ENCODE measurements at regions not wholly inside any gene's neighbourhood (a gene's known extent, or its start where the extent isn't known, plus 50 kb on each side); places are given as distances from the start of the nearest gene placed in this dataset.
A peak's percentile ranks its signal among the peaks of the same experiment; 100 is the strongest.

DNA sequence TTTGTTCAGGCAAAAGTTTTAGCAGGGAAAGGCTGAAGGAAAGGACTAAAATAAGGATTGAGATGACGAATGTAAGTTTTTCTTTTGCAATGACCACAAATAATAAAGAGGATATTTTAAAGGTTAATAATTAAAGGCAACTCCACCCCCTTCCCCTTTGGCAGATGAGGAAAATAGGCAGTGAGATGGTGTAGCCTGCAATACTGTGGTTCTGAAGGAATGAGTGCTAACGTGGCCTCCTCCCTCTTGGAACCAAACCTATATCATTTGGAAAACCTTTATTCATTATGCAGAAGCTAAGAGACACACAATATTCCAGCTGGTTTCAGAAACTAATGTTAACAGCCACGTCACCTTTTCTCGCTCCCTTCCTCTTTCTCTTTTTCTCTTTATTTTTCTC is 70.9 kb upstream of the COL1A2 start:
- Mint-ChIP-seq H3K27me3 (ENCODE audit: low read depth) (no peaks in the 10 kb centered on the region), H3K27ac (ENCODE audit: unreplicated experiment) (peak overlapping the region; percentile 87), H3K4me3 (ENCODE audit: unreplicated experiment) (no peak overlapping the region), H3K9me3 (ENCODE audit: low read depth) (peaks cover 27% of the 10 kb centered on the region), H3K36me3 (ENCODE audit: low read depth) (peaks cover 11% of the 10 kb centered on the region), H3K4me1 (ENCODE audit: low read depth) (peaks cover 40% of the 10 kb centered on the region)
- DNase-seq (ENCODE audit: low spot score), result no peak
- TF ChIP-seq, protein P1, sequence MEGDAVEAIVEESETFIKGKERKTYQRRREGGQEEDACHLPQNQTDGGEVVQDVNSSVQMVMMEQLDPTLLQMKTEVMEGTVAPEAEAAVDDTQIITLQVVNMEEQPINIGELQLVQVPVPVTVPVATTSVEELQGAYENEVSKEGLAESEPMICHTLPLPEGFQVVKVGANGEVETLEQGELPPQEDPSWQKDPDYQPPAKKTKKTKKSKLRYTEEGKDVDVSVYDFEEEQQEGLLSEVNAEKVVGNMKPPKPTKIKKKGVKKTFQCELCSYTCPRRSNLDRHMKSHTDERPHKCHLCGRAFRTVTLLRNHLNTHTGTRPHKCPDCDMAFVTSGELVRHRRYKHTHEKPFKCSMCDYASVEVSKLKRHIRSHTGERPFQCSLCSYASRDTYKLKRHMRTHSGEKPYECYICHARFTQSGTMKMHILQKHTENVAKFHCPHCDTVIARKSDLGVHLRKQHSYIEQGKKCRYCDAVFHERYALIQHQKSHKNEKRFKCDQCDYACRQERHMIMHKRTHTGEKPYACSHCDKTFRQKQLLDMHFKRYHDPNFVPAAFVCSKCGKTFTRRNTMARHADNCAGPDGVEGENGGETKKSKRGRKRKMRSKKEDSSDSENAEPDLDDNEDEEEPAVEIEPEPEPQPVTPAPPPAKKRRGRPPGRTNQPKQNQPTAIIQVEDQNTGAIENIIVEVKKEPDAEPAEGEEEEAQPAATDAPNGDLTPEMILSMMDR (IDR thresholded peaks at IDR 0.05), result no peak

DNA sequence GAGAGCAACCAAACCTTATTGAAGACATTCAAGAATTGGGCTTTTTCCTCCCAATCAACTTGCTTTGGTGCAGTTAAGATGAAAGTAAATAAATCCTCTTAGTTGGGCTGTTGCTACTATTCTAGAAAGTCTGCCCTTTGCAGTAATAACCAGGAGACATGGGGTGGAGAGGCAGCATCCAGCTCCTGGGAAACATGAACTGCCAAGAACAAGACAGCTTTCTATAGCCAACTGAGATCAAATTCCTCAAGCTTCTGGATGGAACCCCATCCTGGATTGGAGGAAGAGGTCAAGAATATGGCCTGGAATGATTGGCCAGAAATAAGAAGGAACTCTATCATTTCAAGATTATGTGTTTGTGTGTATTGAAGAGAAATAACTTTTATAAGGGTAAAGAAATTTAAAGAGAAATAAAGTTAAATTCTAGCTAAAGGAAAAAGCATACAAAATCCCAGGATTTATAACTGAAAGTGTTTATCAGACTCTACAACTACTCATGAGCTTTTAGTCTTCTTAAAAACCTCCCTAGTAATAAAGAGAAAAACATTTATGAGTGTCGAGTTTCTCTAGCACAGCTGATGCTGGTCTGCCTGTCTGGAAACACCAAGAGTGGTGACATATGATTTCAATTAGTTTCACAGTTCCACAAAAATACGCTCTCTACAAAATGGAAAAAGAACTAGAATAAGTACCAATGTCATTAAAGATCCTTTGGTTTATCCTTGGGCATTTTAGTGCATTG is 70.1 kb upstream of the COL1A2 start:
- H3K9me3 Mint-ChIP-seq (ENCODE audit: low read depth), result peaks cover 23% of the 10 kb centered on the region
- H3K27me3 Mint-ChIP-seq (ENCODE audit: low read depth), result no peaks in the 10 kb centered on the region
- peak overlapping the region; percentile 85 for H3K27ac Mint-ChIP-seq (ENCODE audit: unreplicated experiment)
- TF ChIP-seq, protein P1 (IDR thresholded peaks at IDR 0.05), result no peak
- peaks cover 40% of the 10 kb centered on the region for H3K4me1 Mint-ChIP-seq (ENCODE audit: low read depth)
- no peak for DNase-seq (ENCODE audit: low spot score)
- H3K4me3 Mint-ChIP-seq (ENCODE audit: unreplicated experiment), result no peak overlapping the region
- peaks cover 11% of the 10 kb centered on the region for H3K36me3 Mint-ChIP-seq (ENCODE audit: low read depth)

DNA sequence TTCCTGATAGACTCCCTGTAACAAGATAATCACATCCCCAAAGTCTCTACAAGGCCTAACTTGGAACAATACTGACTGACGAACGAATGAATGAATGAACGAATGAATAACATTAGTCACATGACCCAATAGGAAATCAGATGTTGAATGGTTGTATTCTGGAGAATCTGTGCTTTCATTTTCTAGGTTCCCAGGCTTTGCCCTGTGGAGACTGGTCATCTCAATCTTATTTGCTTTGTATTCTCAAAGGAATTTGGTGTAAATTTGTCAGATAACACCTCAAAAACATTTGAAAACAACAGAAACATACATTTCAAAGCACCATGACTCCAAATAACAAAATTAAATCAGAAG is 69.6 kb upstream of the COL1A2 start:
- peak overlapping the region; percentile 85 for H3K27ac Mint-ChIP-seq (ENCODE audit: unreplicated experiment)
- TF ChIP-seq, protein P1 (IDR thresholded peaks at IDR 0.05), result no peak
- no peak for DNase-seq (ENCODE audit: low spot score)
- no peak overlapping the region for H3K4me3 Mint-ChIP-seq (ENCODE audit: unreplicated experiment)
- no peaks in the 10 kb centered on the region for H3K27me3 Mint-ChIP-seq (ENCODE audit: low read depth)
- peaks cover 42% of the 10 kb centered on the region for H3K4me1 Mint-ChIP-seq (ENCODE audit: low read depth)
- peaks cover 9% of the 10 kb centered on the region for H3K36me3 Mint-ChIP-seq (ENCODE audit: low read depth)
- peaks cover 20% of the 10 kb centered on the region for H3K9me3 Mint-ChIP-seq (ENCODE audit: low read depth)

DNA sequence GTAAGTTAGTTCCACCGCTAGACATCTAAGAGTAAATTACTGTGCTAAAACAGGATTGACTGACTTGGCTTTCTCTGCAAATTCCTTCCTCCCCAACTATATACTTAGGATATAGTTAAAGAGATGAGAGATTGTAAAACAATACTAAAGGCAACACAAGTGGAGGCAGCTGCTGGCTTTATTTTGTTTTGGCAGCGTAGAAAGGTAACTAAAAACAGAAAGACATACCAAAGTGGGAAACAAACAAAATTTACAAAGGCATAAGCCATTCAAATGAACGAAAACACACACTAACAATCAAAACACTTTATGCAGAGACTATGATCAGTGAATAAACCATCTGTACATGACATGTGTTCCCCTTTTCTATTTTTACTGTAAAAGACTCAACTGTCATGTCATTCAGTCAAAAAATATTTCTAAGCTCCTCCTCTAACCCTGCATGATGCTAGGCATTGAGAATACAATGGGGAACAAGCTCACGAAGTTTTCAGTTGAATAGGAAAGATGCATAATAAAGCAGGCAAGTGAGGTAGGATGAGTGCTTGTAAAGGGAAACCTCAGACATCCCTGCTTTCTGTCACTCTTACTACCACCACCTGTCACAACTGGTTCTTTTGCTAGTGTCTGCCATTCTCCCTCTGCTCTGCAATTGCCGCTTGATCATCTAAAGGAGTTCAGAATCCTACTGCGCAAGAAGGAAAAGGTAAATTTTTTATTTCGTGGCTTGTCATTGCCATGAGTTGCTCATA is 64.2 kb upstream of the COL1A2 start:
- no peak overlapping the region for H3K4me3 Mint-ChIP-seq (ENCODE audit: unreplicated experiment)
- peaks cover 38% of the 10 kb centered on the region for H3K4me1 Mint-ChIP-seq (ENCODE audit: low read depth)
- no peaks in the 10 kb centered on the region for H3K36me3 Mint-ChIP-seq (ENCODE audit: low read depth)
- H3K27ac Mint-ChIP-seq (ENCODE audit: unreplicated experiment), result no peak overlapping the region
- peaks cover 5% of the 10 kb centered on the region for H3K9me3 Mint-ChIP-seq (ENCODE audit: low read depth)
- H3K27me3 Mint-ChIP-seq (ENCODE audit: low read depth), result no peaks in the 10 kb centered on the region
- DNase-seq (ENCODE audit: low spot score), result no peak
- TF ChIP-seq, protein P1 (IDR thresholded peaks at IDR 0.05), result no peak

DNA sequence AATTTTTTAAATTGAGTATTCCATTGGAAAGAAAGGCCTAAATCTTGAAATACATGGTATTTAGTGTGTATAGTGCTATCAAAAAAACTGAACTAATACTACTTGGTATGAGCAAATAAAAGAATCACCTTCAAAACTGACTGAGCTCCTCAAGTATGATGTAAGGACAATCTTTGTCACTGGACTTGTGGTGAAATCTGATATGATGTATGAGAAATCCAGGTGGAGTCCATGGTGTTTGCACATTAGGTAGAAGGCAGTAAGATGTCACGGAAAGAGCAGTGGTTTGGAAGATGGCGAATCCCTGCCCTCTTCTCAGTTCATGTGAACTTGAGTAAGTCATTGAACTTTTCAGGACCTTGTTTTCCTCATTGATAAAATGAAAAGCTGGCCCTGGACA is 62.1 kb upstream of the COL1A2 start:
- TF ChIP-seq, protein P1 (IDR thresholded peaks at IDR 0.05), result no peak
- Mint-ChIP-seq H3K9me3 (ENCODE audit: low read depth) (no peaks in the 10 kb centered on the region), H3K4me3 (ENCODE audit: unreplicated experiment) (no peak overlapping the region), H3K4me1 (ENCODE audit: low read depth) (peaks cover 42% of the 10 kb centered on the region), H3K27ac (ENCODE audit: unreplicated experiment) (no peak overlapping the region), H3K27me3 (ENCODE audit: low read depth) (no peaks in the 10 kb centered on the region), H3K36me3 (ENCODE audit: low read depth) (no peaks in the 10 kb centered on the region)
- no peak for DNase-seq (ENCODE audit: low spot score)
